H9 (cell line): ENCODE measurements at regions not wholly inside any gene's neighbourhood (a gene's known extent, or its start where the extent isn't known, plus 50 kb on each side); places are given as distances from the start of the nearest gene placed in this dataset.

Experiments
- DNase-seq: peaks from one replicate; pipeline ENCODE4 v3.0.0-alpha.2; 2017
- H2AFZ ChIP-seq: one replicate; pipeline ENCODE4 v1.6.1; 2013; ENCODE audit warnings: mild to moderate bottlenecking, low read length, control low read depth, moderate library complexity
- H2AK5ac ChIP-seq: 2 replicates; pipeline ENCODE4 v1.6.1; 2013; ENCODE audit warnings: low read length, control low read depth, mixed read lengths; ENCODE audit not compliant: insufficient read length
- H2BK120ac ChIP-seq: one replicate; pipeline ENCODE4 v1.6.1; 2013; ENCODE audit warnings: low read depth, mild to moderate bottlenecking, low read length, control low read depth, inconsistent platforms; ENCODE audit not compliant: poor library complexity, severe bottlenecking
- H2BK12ac ChIP-seq: 2 replicates; pipeline ENCODE4 v1.6.1; 2013; ENCODE audit warnings: low read length, control low read depth, mixed read lengths, low read depth; ENCODE audit not compliant: insufficient read length
- H2BK15ac ChIP-seq: 2 replicates; pipeline ENCODE4 v1.6.1; 2013; ENCODE audit warnings: low read depth, low read length, control low read depth
- H2BK20ac ChIP-seq: one replicate; pipeline ENCODE4 v1.6.1; 2013; ENCODE audit warnings: low read depth, mild to moderate bottlenecking, low read length, control low read depth, inconsistent platforms; ENCODE audit not compliant: poor library complexity, severe bottlenecking
- H2BK5ac ChIP-seq: 2 replicates; pipeline ENCODE4 v1.6.1; 2013; ENCODE audit warnings: low read length, control low read depth, mixed read lengths; ENCODE audit not compliant: insufficient read length
- H3K14ac ChIP-seq: 2 replicates; pipeline ENCODE4 v1.6.1; 2013; ENCODE audit warnings: low read length, control low read depth; ENCODE audit not compliant: insufficient read depth
- H3K18ac ChIP-seq: 2 replicates; pipeline ENCODE4 v1.6.1; 2013; ENCODE audit warnings: low read depth, mild to moderate bottlenecking, mixed read lengths, low read length, control low read depth; ENCODE audit not compliant: insufficient read length
- H3K23ac ChIP-seq: 2 replicates; pipeline ENCODE4 v1.6.1; 2013; ENCODE audit warnings: low read length, control low read depth, mixed read lengths, low read depth; ENCODE audit not compliant: insufficient read length
- H3K23me2 ChIP-seq: 2 replicates; pipeline ENCODE4 v1.6.1; 2013; ENCODE audit warnings: low read depth, mild to moderate bottlenecking, mixed read lengths, low read length, control low read depth; ENCODE audit not compliant: insufficient read length, poor library complexity, severe bottlenecking
- H3K27ac ChIP-seq: 2 replicates; pipeline ENCODE4 v1.5.1; 2013; ENCODE audit warnings: low read length, control low read depth, mixed read lengths, low read depth; ENCODE audit not compliant: insufficient read length
- H3K27me3 ChIP-seq: 2 replicates; pipeline ENCODE4 v1.6.1; 2013; ENCODE audit warnings: low read length, control low read depth, inconsistent platforms; ENCODE audit not compliant: insufficient read depth
- H3K4ac ChIP-seq: 2 replicates; pipeline ENCODE4 v1.6.1; 2013; ENCODE audit warnings: low read depth, mild to moderate bottlenecking, control low read depth, inconsistent platforms, low read length, moderate library complexity
- H3K4me1 ChIP-seq: 2 replicates; pipeline ENCODE4 v1.6.1; 2013; ENCODE audit warnings: low read length, control low read depth, inconsistent platforms; ENCODE audit not compliant: insufficient read depth
- H3K4me2 ChIP-seq: 2 replicates; pipeline ENCODE4 v1.6.1; 2013; ENCODE audit warnings: low read length, control low read depth, mixed read lengths; ENCODE audit not compliant: insufficient read length, insufficient read depth
- H3K56ac ChIP-seq: 2 replicates; pipeline ENCODE4 v1.6.1; 2013; ENCODE audit warnings: low read depth, mild to moderate bottlenecking, mixed read lengths, low read length, control low read depth; ENCODE audit not compliant: insufficient read length
- H3K79me1 ChIP-seq: 2 replicates; pipeline ENCODE4 v1.6.1; 2013; ENCODE audit warnings: low read depth, mild to moderate bottlenecking, moderate library complexity, low read length, control low read depth, inconsistent platforms; ENCODE audit not compliant: insufficient read depth, poor library complexity, severe bottlenecking
- H3K79me2 ChIP-seq: 2 replicates; pipeline ENCODE4 v1.6.1; 2013; ENCODE audit warnings: low read length, control low read depth, inconsistent platforms; ENCODE audit not compliant: insufficient read depth
- H3K9ac ChIP-seq: 2 replicates; pipeline ENCODE4 v1.6.1; 2013; ENCODE audit warnings: low read length, control low read depth, mixed read lengths; ENCODE audit not compliant: insufficient read length; ENCODE audit errors: extremely low read depth
- H3K9me3 ChIP-seq: one replicate; pipeline ENCODE4 v1.6.1; 2013; ENCODE audit warnings: low read depth, low read length, inconsistent platforms; ENCODE audit not compliant: control insufficient read depth
- H3T11ph ChIP-seq: one replicate; pipeline ENCODE4 v1.6.1; 2013; ENCODE audit warnings: mild to moderate bottlenecking, low read length, control low read depth, inconsistent platforms
- H4K20me1 ChIP-seq: one replicate; pipeline ENCODE4 v1.6.1; 2013; ENCODE audit not compliant: control insufficient read depth, insufficient read length, insufficient read depth
- H4K5ac ChIP-seq: 2 replicates; pipeline ENCODE4 v1.6.1; 2013; ENCODE audit warnings: low read depth, mild to moderate bottlenecking, mixed read lengths, low read length, control low read depth; ENCODE audit not compliant: insufficient read length
- H4K8ac ChIP-seq: replicated peaks from 2 replicates; pipeline ENCODE4 v1.6.1; 2013; ENCODE audit warnings: low read length, control low read depth, mixed read lengths, low read depth; ENCODE audit not compliant: insufficient read length
- H4K91ac ChIP-seq: 2 replicates; pipeline ENCODE4 v1.6.1; 2013; ENCODE audit warnings: low read depth, mild to moderate bottlenecking, moderate library complexity, mixed read lengths, low read length, control low read depth; ENCODE audit not compliant: insufficient read length
- H3K27ac Mint-ChIP-seq, 3 experiments: 2 replicates in 2 of 3; 3 replicates in 1 of 3; pipeline ENCODE4 v1.8.0; 2020 to 2021; ENCODE audit warnings: mixed read lengths in 3 of 3, mild to moderate bottlenecking in 1 of 3, moderate library complexity in 1 of 3
- H3K27me3 Mint-ChIP-seq: 2 replicates; pipeline ENCODE4 v1.8.0; 2021; ENCODE audit warnings: low read depth, mild to moderate bottlenecking, moderate library complexity, mixed read lengths
- H3K36me3 Mint-ChIP-seq, 3 experiments: 2 replicates in 2 of 3; 3 replicates in 1 of 3; pipeline ENCODE4 v1.8.0; 2020 to 2021; ENCODE audit warnings: low read depth in 3 of 3, mixed read lengths in 3 of 3; ENCODE audit not compliant: insufficient read depth in 1 of 3
- H3K4me1 Mint-ChIP-seq, 2 experiments: 2 replicates each; pipeline ENCODE4 v1.8.0; 2020; ENCODE audit warnings: mixed read lengths in 2 of 2
- H3K4me3 Mint-ChIP-seq, 2 experiments: 2 replicates in 1 of 2; 3 replicates in 1 of 2; pipeline ENCODE4 v1.8.0; 2020 to 2021; ENCODE audit warnings: mild to moderate bottlenecking in 2 of 2, mixed read lengths in 2 of 2, moderate library complexity in 1 of 2
- H3K9me3 Mint-ChIP-seq, 2 experiments: 2 replicates in 1 of 2; 3 replicates in 1 of 2; pipeline ENCODE4 v1.8.0; 2020; ENCODE audit warnings: mild to moderate bottlenecking in 2 of 2, mixed read lengths in 2 of 2, moderate library complexity in 1 of 2
- WGBS: extraction: QIAGEN DNeasy Blood & Tissue Kit; methylation state at CpG from one replicate; pipeline ENCODE4 v1.1.7; 2013; ENCODE audit warnings: missing lambda C conversion rate, low lambda C conversion rate, mixed read lengths; ENCODE audit not compliant: insufficient read length; ENCODE audit errors: extremely low coverage; 5-methylcytosine and 5-hydroxymethylcytosine counted together
- TF ChIP-seq, protein P1 (sequence below): fragments of 200-600 bp; sonication (generic); conservative IDR thresholded peaks from 3 replicates; pipeline ENCODE4 v1.8.0; 2021; ENCODE audit warnings: antibody characterized with exemption, mild to moderate bottlenecking

GRCh38 chr17:70525961-70526360 is 356.6 kb downstream of the KCNJ2 start:
- H4K91ac ChIP-seq, result no peak overlapping the region
- H3K14ac ChIP-seq, result no peak overlapping the region
- no peak overlapping the region for H2BK120ac ChIP-seq
- H2BK15ac ChIP-seq, result no peak overlapping the region
- H3K23me2 ChIP-seq, result no peaks in the 10 kb centered on the region
- no peak overlapping the region for H3K27ac ChIP-seq
- H2AFZ ChIP-seq, result no peak overlapping the region
- no peak overlapping the region for H2BK20ac ChIP-seq
- H3K27me3 Mint-ChIP-seq, result no peaks in the 10 kb centered on the region
- no peak overlapping the region for H2BK12ac ChIP-seq
- no peaks in the 10 kb centered on the region for H3K4me1 ChIP-seq
- no peak overlapping the region for H3K9ac ChIP-seq
- no CpG with 5 or more reads among the region's 5 CpGs for WGBS
- H3K4me2 ChIP-seq, result no peak overlapping the region
- H3K56ac ChIP-seq, result no peak overlapping the region
- no peak overlapping the region for H3K27ac Mint-ChIP-seq
- no peaks in the 10 kb centered on the region for H3K79me1 ChIP-seq
- no peaks in the 10 kb centered on the region for H3K36me3 Mint-ChIP-seq
- no peaks in the 10 kb centered on the region for H3K9me3 ChIP-seq
- no peak overlapping the region for H3T11ph ChIP-seq
- no peak overlapping the region for H3K23ac ChIP-seq
- H3K79me2 ChIP-seq, result no peaks in the 10 kb centered on the region
- TF ChIP-seq, protein P1, sequence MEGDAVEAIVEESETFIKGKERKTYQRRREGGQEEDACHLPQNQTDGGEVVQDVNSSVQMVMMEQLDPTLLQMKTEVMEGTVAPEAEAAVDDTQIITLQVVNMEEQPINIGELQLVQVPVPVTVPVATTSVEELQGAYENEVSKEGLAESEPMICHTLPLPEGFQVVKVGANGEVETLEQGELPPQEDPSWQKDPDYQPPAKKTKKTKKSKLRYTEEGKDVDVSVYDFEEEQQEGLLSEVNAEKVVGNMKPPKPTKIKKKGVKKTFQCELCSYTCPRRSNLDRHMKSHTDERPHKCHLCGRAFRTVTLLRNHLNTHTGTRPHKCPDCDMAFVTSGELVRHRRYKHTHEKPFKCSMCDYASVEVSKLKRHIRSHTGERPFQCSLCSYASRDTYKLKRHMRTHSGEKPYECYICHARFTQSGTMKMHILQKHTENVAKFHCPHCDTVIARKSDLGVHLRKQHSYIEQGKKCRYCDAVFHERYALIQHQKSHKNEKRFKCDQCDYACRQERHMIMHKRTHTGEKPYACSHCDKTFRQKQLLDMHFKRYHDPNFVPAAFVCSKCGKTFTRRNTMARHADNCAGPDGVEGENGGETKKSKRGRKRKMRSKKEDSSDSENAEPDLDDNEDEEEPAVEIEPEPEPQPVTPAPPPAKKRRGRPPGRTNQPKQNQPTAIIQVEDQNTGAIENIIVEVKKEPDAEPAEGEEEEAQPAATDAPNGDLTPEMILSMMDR, result no peak
- H4K5ac ChIP-seq, result no peak overlapping the region
- no peak overlapping the region for H4K8ac ChIP-seq
- H2AK5ac ChIP-seq, result no peak overlapping the region
- no peak overlapping the region for H3K4me3 Mint-ChIP-seq
- DNase-seq, result no peak
- H3K4ac ChIP-seq, result no peak overlapping the region
- H3K4me1 Mint-ChIP-seq, result no peaks in the 10 kb centered on the region
- H4K20me1 ChIP-seq, result no peaks in the 10 kb centered on the region
- H3K27me3 ChIP-seq, result no peaks in the 10 kb centered on the region
- no peaks in the 10 kb centered on the region for H3K9me3 Mint-ChIP-seq
- H2BK5ac ChIP-seq, result no peak overlapping the region
- no peak overlapping the region for H3K18ac ChIP-seq
